CD4-positive, alpha-beta T cell (primary cell): ENCODE measurements at regions not wholly inside any gene's neighbourhood (a gene's known extent, or its start where the extent isn't known, plus 50 kb on each side); places are given as distances from the start of the nearest gene placed in this dataset.

Experiments
- ATAC-seq: fragments of 200-7000 bp; cut with Tn5 transposase; one replicate; pipeline ENCODE4 v1.10.0; 2022; ENCODE audit warnings: mild to moderate bottlenecking; ENCODE audit not compliant: poor library complexity
- CTCF ChIA-PET: fragments of 350-600 bp; sonication (Branson Sonifier 250); formaldehyde crosslinking; loops from one replicate; lab custom pipeline; 2021; ENCODE audit warnings: antibody characterized with exemption, inconsistent platforms; lab: Charles Lee
- POLR2A ChIA-PET: fragments of 350-600 bp; sonication (Branson Sonifier 250); formaldehyde crosslinking; loops from one replicate; lab custom pipeline; 2021; ENCODE audit warnings: antibody characterized with exemption, inconsistent platforms; lab: Charles Lee
- DNase-seq, 14 experiments: peaks; one replicate each; pipeline ENCODE4 v3.0.0-alpha.2; 2013 to 2020; ENCODE audit warnings: mixed read lengths in 2 of 14
- H3K27ac ChIP-seq, 2 donors: one replicate each; pipeline versions ENCODE4 v1.5.1 to v1.7.0; 2013; ENCODE audit warnings: low read length in 2 of 2, low read depth in 1 of 2, mild to moderate bottlenecking in 1 of 2
- H3K27me3 ChIP-seq, 2 experiments: 1 replicate in 1 of 2; 2 replicates in 1 of 2; pipeline versions ENCODE4 v1.6.1 to v1.7.0; 2013; ENCODE audit warnings: low read length in 2 of 2, control low read depth in 1 of 2, mild to moderate bottlenecking in 1 of 2, moderate library complexity in 1 of 2; ENCODE audit not compliant: insufficient read depth in 2 of 2, control insufficient read depth in 1 of 2
- H3K36me3 ChIP-seq: one replicate; pipeline ENCODE4 v1.6.1; 2013; ENCODE audit warnings: low read length, control low read depth; ENCODE audit not compliant: insufficient read depth
- H3K4me1 ChIP-seq: one replicate; pipeline ENCODE4 v1.6.1; 2013; ENCODE audit warnings: low read length, control low read depth; ENCODE audit not compliant: insufficient read depth
- H3K4me3 ChIP-seq: one replicate; pipeline ENCODE4 v1.5.1; 2013; ENCODE audit warnings: mild to moderate bottlenecking, low read length, moderate library complexity
- H3K9me3 ChIP-seq, 2 experiments: 1 replicate in 1 of 2; 2 replicates in 1 of 2; pipeline versions ENCODE4 v1.6.1 to v1.7.0; 2013; ENCODE audit warnings: low read length in 2 of 2, mild to moderate bottlenecking in 2 of 2, control low read depth in 1 of 2, moderate library complexity in 1 of 2; ENCODE audit not compliant: control insufficient read depth in 1 of 2, insufficient read depth in 1 of 2
- H3K27ac Mint-ChIP-seq: one replicate; pipeline ENCODE4 v1.8.0; 2020; ENCODE audit warnings: mixed read lengths
- H3K27me3 Mint-ChIP-seq: one replicate; pipeline ENCODE4 v1.8.0; 2021; ENCODE audit warnings: mixed read lengths
- H3K36me3 Mint-ChIP-seq: one replicate; pipeline ENCODE4 v1.8.0; 2021; ENCODE audit warnings: low read depth, mixed read lengths
- H3K4me1 Mint-ChIP-seq: one replicate; pipeline ENCODE4 v1.8.0; 2021; ENCODE audit warnings: low read depth, mixed read lengths
- H3K4me3 Mint-ChIP-seq: one replicate; pipeline ENCODE4 v1.8.0; 2020; ENCODE audit warnings: mild to moderate bottlenecking, mixed read lengths
- H3K9me3 Mint-ChIP-seq: one replicate; pipeline ENCODE4 v1.8.0; 2020; ENCODE audit warnings: mixed read lengths
- CTCF ChIP-seq: fragments of 200-600 bp; IDR thresholded peaks from one replicate; pipeline ENCODE4 v1.8.0; 2022; ENCODE audit warnings: antibody characterized with exemption, mild to moderate bottlenecking
- intact Hi-C, 2 experiments: fragments of 100-400 bp; cut with DNase I in 1 of 2; cut with micrococcal nuclease in 1 of 2; formaldehyde crosslinking; loops; one replicate each; pipeline versions ENCODE4 v1.15.1 to v1.9.0; 2023 to 2025; cut with DNase I, micrococcal nuclease

- Histone ChIP-seq H3K36me3 (no peaks in the 10 kb centered on the region), H3K4me1 (no peaks in the 10 kb centered on the region), H3K27ac (no peak overlapping the region), H3K9me3 (peaks cover 6 to 9% of the 10 kb centered on the region in 2 experiments), H3K27me3 (peaks cover 6 to 24% of the 10 kb centered on the region in 2 experiments), H3K4me3 (no peak overlapping the region)
- DNase-seq (peak in 1 of 14 experiments; percentile 8), ATAC-seq (no peak)
- POLR2A ChIA-PET, result no interaction called here
- Mint-ChIP-seq H3K36me3 (no peaks in the 10 kb centered on the region), H3K4me3 (no peak overlapping the region), H3K27ac (no peak overlapping the region), H3K4me1 (no peaks in the 10 kb centered on the region), H3K9me3 (peaks cover 8% of the 10 kb centered on the region), H3K27me3 (peaks cover 51% of the 10 kb centered on the region)
- intact Hi-C loops, result no loop called here
- CTCF ChIA-PET, result no interaction called here
- no peak for TF ChIP-seq CTCF
These were observed 61.6 kb upstream of the PTPN5 start for GRCh38 chr11:18853086-18853720.

- H3K27me3 ChIP-seq, result peaks cover 3 to 21% of the 10 kb centered on the region in 2 experiments
- no peaks in the 10 kb centered on the region for H3K4me1 Mint-ChIP-seq
- TF ChIP-seq CTCF, result no peak
- peaks cover 32% of the 10 kb centered on the region for H3K27me3 Mint-ChIP-seq
- no peaks in the 10 kb centered on the region for H3K36me3 Mint-ChIP-seq
- H3K36me3 ChIP-seq, result no peaks in the 10 kb centered on the region
- peaks cover 4% of the 10 kb centered on the region for H3K9me3 Mint-ChIP-seq
- DNase-seq (no peak), ATAC-seq (no peak)
- intact Hi-C loops, result no loop called here
- H3K27ac Mint-ChIP-seq, result no peak overlapping the region
- H3K4me1 ChIP-seq, result no peaks in the 10 kb centered on the region
- no peak overlapping the region for H3K27ac ChIP-seq
- peaks cover 6 to 9% of the 10 kb centered on the region in 2 experiments for H3K9me3 ChIP-seq
- CTCF ChIA-PET, result no interaction called here
- H3K4me3 Mint-ChIP-seq, result no peak overlapping the region
- H3K4me3 ChIP-seq, result no peak overlapping the region
- POLR2A ChIA-PET, result no interaction called here
These were observed 57.8 kb upstream of the PTPN5 start for GRCh38 chr11:18849406-18849805.

- Mint-ChIP-seq H3K36me3 (no peaks in the 10 kb centered on the region), H3K27ac (no peak overlapping the region), H3K4me1 (no peaks in the 10 kb centered on the region), H3K27me3 (peaks cover 19% of the 10 kb centered on the region), H3K4me3 (no peak overlapping the region), H3K9me3 (no peaks in the 10 kb centered on the region)
- Histone ChIP-seq H3K4me3 (no peak overlapping the region), H3K27ac (no peak overlapping the region), H3K9me3 (peaks cover 4 to 10% of the 10 kb centered on the region in 2 experiments), H3K27me3 (peaks cover 0 to 7% of the 10 kb centered on the region in 2 experiments), H3K36me3 (no peaks in the 10 kb centered on the region), H3K4me1 (no peaks in the 10 kb centered on the region)
- peak; percentile 48 for TF ChIP-seq CTCF
- no peak for ATAC-seq
- intact Hi-C loops, result no loop called here
- peak in 2 of 14 experiments; percentile 9 to 10 for DNase-seq
- CTCF ChIA-PET, result no interaction called here
- POLR2A ChIA-PET, result no interaction called here
These were observed 53.3 kb upstream of the PTPN5 start for GRCh38 chr11:18844753-18845367.
